Panc1 (cell line): ENCODE measurements at regions not wholly inside any gene's neighbourhood (a gene's known extent, or its start where the extent isn't known, plus 50 kb on each side); places are given as distances from the start of the nearest gene placed in this dataset.

Source experiments
- POLR2AphosphoS5 ChIP-seq: IDR thresholded peaks from 2 replicates; pipeline ENCODE4 v1.6.1; 2012; ENCODE audit warnings: mild to moderate bottlenecking, low read depth, low read length, moderate library complexity
- SIN3A ChIP-seq: IDR thresholded peaks from 2 replicates; pipeline ENCODE4 v1.6.1; 2012; ENCODE audit warnings: low read depth, mild to moderate bottlenecking, low read length, moderate library complexity, borderline replicate concordance; ENCODE audit not compliant: insufficient read depth
- TCF7L2 ChIP-seq: IDR thresholded peaks from 2 replicates; pipeline ENCODE4 v1.6.1; 2011; ENCODE audit warnings: mild to moderate bottlenecking, low read depth, low read length, inconsistent platforms
- TF ChIP-seq, protein P1 (sequence below): fragments of 450-650 bp; IDR thresholded peaks from 2 replicates; pipeline ENCODE4 v1.5.1; 2017; ENCODE audit warnings: mild to moderate bottlenecking
- TF ChIP-seq, protein P2 (sequence below), 2 experiments: IDR thresholded peaks; 2 replicates each; pipeline ENCODE4 v1.6.1; 2011 to 2012; ENCODE audit warnings: low read depth in 2 of 2, control low read depth in 1 of 2, low read length in 1 of 2, mild to moderate bottlenecking in 1 of 2, moderate library complexity in 1 of 2; ENCODE audit not compliant: insufficient read depth in 1 of 2

DNA sequence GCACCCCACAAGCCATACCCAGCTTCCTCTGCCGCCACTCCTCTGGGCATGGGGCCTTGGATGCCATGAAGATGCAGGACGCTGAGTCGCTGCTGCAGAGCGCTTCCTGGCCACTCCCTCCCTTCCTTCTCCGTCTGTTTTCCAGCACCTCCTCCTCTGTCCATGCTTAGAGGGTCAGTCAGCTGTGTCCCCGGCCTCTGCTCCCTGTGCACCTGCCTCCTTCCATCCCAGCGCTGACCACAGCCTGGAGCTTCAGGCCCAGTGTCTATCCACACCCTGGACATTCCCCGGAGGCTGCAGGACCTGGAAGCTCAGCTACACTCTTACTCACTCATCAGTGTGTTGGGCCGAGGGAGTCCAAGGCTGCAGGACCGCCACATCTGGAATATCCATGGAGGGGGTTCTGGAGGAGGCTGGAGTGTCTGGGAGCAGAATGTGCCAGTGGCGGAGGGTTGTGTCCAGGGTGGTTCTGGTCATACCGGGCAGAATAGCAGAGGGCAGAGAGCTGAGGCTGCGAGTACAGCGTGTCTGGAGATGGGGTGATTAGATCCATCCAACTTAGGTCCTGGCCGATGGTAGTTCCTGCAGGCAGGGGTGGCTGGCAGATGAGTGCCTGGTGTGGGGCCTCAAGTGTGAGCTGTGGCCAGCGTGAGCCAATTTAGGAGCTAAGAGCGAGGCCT lies 58.6 kb upstream of the ADRA2C start:
- TF ChIP-seq, protein P1, sequence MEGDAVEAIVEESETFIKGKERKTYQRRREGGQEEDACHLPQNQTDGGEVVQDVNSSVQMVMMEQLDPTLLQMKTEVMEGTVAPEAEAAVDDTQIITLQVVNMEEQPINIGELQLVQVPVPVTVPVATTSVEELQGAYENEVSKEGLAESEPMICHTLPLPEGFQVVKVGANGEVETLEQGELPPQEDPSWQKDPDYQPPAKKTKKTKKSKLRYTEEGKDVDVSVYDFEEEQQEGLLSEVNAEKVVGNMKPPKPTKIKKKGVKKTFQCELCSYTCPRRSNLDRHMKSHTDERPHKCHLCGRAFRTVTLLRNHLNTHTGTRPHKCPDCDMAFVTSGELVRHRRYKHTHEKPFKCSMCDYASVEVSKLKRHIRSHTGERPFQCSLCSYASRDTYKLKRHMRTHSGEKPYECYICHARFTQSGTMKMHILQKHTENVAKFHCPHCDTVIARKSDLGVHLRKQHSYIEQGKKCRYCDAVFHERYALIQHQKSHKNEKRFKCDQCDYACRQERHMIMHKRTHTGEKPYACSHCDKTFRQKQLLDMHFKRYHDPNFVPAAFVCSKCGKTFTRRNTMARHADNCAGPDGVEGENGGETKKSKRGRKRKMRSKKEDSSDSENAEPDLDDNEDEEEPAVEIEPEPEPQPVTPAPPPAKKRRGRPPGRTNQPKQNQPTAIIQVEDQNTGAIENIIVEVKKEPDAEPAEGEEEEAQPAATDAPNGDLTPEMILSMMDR = no peak
- TF ChIP-seq POLR2AphosphoS5 (no peak), TCF7L2 (no peak), SIN3A (no peak)
- TF ChIP-seq, protein P2, sequence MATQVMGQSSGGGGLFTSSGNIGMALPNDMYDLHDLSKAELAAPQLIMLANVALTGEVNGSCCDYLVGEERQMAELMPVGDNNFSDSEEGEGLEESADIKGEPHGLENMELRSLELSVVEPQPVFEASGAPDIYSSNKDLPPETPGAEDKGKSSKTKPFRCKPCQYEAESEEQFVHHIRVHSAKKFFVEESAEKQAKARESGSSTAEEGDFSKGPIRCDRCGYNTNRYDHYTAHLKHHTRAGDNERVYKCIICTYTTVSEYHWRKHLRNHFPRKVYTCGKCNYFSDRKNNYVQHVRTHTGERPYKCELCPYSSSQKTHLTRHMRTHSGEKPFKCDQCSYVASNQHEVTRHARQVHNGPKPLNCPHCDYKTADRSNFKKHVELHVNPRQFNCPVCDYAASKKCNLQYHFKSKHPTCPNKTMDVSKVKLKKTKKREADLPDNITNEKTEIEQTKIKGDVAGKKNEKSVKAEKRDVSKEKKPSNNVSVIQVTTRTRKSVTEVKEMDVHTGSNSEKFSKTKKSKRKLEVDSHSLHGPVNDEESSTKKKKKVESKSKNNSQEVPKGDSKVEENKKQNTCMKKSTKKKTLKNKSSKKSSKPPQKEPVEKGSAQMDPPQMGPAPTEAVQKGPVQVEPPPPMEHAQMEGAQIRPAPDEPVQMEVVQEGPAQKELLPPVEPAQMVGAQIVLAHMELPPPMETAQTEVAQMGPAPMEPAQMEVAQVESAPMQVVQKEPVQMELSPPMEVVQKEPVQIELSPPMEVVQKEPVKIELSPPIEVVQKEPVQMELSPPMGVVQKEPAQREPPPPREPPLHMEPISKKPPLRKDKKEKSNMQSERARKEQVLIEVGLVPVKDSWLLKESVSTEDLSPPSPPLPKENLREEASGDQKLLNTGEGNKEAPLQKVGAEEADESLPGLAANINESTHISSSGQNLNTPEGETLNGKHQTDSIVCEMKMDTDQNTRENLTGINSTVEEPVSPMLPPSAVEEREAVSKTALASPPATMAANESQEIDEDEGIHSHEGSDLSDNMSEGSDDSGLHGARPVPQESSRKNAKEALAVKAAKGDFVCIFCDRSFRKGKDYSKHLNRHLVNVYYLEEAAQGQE (IDR thresholded peaks at IDR 0.05; ENCODE audit: insufficient read depth in 1 of 2, low read depth in 2 of 2, low read length in 1 of 2) = no peak
